GM12872 (cell line): ENCODE measurements at regions not wholly inside any gene's neighbourhood (a gene's known extent, or its start where the extent isn't known, plus 50 kb on each side); places are given as distances from the start of the nearest gene placed in this dataset.

Source experiments
- TF ChIP-seq, protein P1 (sequence below): IDR thresholded peaks from 3 replicates; pipeline ENCODE4 v1.5.1; 2011; ENCODE audit warnings: low read depth, mild to moderate bottlenecking, low read length, moderate library complexity; ENCODE audit not compliant: insufficient read depth

DNA sequence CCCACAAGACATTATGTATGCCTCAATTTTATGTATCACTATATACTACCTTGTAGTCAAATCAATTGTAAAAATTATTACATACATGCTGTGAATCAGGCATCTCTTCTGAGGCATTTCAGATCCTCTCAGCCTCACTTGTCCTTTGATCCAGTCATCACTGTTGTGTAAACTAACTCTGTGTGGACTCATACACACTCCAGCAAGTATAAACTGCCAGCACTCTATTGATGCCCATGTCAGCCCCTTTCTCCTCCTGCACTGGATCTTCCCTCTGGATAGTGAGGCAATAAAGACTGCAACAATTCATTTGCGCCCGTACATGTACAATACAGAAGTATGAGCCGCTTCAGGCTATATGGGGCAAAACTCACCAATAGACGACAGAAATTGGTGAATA is 364.7 kb upstream of the TGFBR2 start:
- TF ChIP-seq, protein P1, sequence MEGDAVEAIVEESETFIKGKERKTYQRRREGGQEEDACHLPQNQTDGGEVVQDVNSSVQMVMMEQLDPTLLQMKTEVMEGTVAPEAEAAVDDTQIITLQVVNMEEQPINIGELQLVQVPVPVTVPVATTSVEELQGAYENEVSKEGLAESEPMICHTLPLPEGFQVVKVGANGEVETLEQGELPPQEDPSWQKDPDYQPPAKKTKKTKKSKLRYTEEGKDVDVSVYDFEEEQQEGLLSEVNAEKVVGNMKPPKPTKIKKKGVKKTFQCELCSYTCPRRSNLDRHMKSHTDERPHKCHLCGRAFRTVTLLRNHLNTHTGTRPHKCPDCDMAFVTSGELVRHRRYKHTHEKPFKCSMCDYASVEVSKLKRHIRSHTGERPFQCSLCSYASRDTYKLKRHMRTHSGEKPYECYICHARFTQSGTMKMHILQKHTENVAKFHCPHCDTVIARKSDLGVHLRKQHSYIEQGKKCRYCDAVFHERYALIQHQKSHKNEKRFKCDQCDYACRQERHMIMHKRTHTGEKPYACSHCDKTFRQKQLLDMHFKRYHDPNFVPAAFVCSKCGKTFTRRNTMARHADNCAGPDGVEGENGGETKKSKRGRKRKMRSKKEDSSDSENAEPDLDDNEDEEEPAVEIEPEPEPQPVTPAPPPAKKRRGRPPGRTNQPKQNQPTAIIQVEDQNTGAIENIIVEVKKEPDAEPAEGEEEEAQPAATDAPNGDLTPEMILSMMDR = no peak

GRCh38 chr3:30245858-30246622 is 360.4 kb upstream of the TGFBR2 start:
- TF ChIP-seq, protein P1 = no peak

DNA sequence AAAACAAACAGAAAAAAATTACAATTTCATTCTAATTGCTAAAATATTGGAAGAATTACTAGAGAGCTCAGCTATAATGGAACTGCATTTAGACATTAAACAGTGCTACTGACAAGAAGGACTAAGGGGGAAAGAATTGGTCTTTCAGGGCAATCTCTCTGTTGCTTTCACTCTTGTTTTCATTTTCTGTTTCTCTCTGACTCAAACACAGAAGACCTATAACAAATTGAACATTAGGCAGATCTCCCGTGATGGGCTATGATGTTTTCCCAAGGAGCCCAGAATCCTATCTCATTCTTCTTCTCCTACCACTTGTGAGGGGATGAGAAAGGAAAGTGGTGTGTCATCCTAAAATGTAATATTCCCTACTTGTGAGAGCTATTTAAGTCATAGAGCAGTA is 358.0 kb upstream of the TGFBR2 start:
- TF ChIP-seq, protein P1 = no peak

DNA sequence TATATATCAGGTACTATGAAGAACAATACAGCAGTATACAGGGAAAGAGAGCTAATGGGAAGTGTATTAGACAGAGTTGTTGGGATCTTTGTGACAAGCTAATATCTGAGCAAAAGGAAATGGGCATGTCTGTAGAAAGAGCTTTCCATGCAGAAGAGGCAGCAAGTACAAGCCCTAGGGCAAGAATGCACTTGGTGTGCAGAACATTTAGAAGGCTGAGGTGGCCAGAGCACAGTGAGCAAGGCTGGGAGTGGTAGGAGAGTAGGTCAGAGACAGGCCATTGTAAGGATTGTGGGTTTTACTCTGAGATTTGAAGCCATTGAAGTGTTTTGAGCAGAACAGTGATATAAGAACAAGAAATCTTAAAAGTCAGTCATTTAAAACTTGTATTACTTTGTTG is 353.9 kb upstream of the TGFBR2 start:
- TF ChIP-seq, protein P1 = no peak

GRCh38 chr3:30253832-30254231 is 352.6 kb upstream of the TGFBR2 start:
- TF ChIP-seq, protein P1 = no peak

DNA sequence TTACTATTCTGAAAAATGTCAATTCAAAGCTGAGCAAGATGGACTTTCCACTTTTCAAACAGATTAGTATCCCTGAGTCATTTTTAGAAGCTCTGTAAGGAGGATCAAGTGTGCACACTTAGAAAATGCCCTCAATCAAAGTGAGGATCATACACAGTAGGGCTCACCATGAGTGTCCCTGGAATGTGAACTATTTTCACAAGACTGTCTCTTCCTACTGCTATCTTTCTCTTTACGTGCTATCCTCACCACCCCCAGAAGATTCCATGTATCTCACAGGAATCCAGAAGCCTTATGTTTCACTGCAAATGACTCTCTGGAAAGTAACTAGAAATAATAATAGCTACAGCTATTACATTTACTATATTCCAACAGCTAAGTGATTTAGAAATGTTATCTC is 349.9 kb upstream of the TGFBR2 start:
- TF ChIP-seq, protein P1 = no peak

GRCh38 chr3:30258426-30259392 is 347.7 kb upstream of the TGFBR2 start:
- TF ChIP-seq, protein P1 = no peak
